HepG2 (cell line): ENCODE measurements at regions not wholly inside any gene's neighbourhood (a gene's known extent, or its start where the extent isn't known, plus 50 kb on each side); places are given as distances from the start of the nearest gene placed in this dataset.

Experiments
- KDM5B ChIP-seq: sonication (generic); formaldehyde crosslinking; IDR thresholded peaks from 2 replicates; pipeline ENCODE4 v1.4.0; 2020; ENCODE audit warnings: missing genetic modification reagents, mild to moderate bottlenecking, borderline replicate concordance
- MATR3 ChIP-seq: sonication (generic); formaldehyde crosslinking; IDR thresholded peaks from 2 replicates; pipeline ENCODE4 v1.4.0; 2020; ENCODE audit warnings: missing genetic modification reagents
- ZNF234 ChIP-seq: sonication (generic); formaldehyde crosslinking; conservative IDR thresholded peaks from 2 replicates; pipeline ENCODE4 v1.5.1; 2020; ENCODE audit warnings: mild to moderate bottlenecking, missing genetic modification reagents
- ZNF329 ChIP-seq: sonication (generic); formaldehyde crosslinking; IDR thresholded peaks from 2 replicates; pipeline ENCODE4 v1.9.0; 2021; ENCODE audit warnings: low read depth, mild to moderate bottlenecking, missing genetic modification reagents
- ZNF724P ChIP-seq: sonication (generic); formaldehyde crosslinking; IDR thresholded peaks from 2 replicates; pipeline ENCODE4 v1.8.0; 2022; ENCODE audit warnings: missing genetic modification reagents, borderline replicate concordance
- TF ChIP-seq, protein P1 (sequence below): sonication (generic); formaldehyde crosslinking; IDR thresholded peaks from 2 replicates; pipeline ENCODE4 v1.9.0; 2021; ENCODE audit warnings: missing genetic modification reagents, borderline replicate concordance
- TF ChIP-seq, protein P2 (sequence below): IDR thresholded peaks from 2 replicates; pipeline ENCODE4 v1.6.1; 2016; ENCODE audit warnings: low read depth, borderline replicate concordance
- TF ChIP-seq, protein P3 (sequence below): IDR thresholded peaks from 2 replicates; pipeline ENCODE4 v1.6.1; 2016
- TF ChIP-seq, protein P4 (sequence below): sonication (generic); formaldehyde crosslinking; IDR thresholded peaks from 2 replicates; pipeline ENCODE4 v1.8.1; 2022; ENCODE audit warnings: mild to moderate bottlenecking, missing genetic modification reagents
- TF ChIP-seq, protein P5 (sequence below): sonication (generic); formaldehyde crosslinking; IDR thresholded peaks from 2 replicates; pipeline ENCODE4 v1.4.0; 2020; ENCODE audit warnings: missing genetic modification reagents, borderline replicate concordance
- TF ChIP-seq, protein P6 (sequence below): sonication (generic); formaldehyde crosslinking; IDR thresholded peaks from 2 replicates; pipeline ENCODE4 v1.4.0; 2020; ENCODE audit warnings: low read depth, mild to moderate bottlenecking, missing genetic modification reagents

DNA sequence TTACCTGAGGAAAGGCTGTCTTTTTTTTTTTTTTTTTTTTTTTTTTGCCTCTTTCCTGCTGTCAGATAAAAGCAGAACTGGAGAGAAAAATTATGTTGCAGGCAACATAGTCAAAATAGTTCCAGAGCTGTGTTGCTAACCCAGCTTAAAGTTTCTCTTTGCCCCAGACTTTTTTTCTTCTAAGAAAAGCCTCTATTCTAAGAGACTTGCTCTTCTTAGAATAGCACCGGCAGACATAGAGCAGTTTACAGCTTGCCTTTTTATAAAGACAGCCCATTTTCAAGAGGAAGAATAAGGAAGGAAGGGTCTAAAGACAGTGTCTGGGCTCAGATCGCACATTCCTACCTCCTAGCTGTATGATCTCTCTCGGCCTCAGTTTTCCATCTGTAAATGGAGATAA is 88.7 kb downstream of the TENT5C start (continued):
- TF ChIP-seq, protein P1, sequence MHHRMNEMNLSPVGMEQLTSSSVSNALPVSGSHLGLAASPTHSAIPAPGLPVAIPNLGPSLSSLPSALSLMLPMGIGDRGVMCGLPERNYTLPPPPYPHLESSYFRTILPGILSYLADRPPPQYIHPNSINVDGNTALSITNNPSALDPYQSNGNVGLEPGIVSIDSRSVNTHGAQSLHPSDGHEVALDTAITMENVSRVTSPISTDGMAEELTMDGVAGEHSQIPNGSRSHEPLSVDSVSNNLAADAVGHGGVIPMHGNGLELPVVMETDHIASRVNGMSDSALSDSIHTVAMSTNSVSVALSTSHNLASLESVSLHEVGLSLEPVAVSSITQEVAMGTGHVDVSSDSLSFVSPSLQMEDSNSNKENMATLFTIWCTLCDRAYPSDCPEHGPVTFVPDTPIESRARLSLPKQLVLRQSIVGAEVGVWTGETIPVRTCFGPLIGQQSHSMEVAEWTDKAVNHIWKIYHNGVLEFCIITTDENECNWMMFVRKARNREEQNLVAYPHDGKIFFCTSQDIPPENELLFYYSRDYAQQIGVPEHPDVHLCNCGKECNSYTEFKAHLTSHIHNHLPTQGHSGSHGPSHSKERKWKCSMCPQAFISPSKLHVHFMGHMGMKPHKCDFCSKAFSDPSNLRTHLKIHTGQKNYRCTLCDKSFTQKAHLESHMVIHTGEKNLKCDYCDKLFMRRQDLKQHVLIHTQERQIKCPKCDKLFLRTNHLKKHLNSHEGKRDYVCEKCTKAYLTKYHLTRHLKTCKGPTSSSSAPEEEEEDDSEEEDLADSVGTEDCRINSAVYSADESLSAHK (CRISPR knock-in tag), result no peak
- TF ChIP-seq KDM5B (CRISPR knock-in tag) (no peak), ZNF724P (no peak), ZNF234 (no peak), ZNF329 (CRISPR knock-in tag) (no peak), MATR3 (CRISPR knock-in tag) (no peak)
- TF ChIP-seq, protein P2, sequence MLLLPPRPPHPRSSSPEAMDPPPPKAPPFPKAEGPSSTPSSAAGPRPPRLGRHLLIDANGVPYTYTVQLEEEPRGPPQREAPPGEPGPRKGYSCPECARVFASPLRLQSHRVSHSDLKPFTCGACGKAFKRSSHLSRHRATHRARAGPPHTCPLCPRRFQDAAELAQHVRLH (CRISPR knock-in tag), result no peak
- TF ChIP-seq, protein P3, sequence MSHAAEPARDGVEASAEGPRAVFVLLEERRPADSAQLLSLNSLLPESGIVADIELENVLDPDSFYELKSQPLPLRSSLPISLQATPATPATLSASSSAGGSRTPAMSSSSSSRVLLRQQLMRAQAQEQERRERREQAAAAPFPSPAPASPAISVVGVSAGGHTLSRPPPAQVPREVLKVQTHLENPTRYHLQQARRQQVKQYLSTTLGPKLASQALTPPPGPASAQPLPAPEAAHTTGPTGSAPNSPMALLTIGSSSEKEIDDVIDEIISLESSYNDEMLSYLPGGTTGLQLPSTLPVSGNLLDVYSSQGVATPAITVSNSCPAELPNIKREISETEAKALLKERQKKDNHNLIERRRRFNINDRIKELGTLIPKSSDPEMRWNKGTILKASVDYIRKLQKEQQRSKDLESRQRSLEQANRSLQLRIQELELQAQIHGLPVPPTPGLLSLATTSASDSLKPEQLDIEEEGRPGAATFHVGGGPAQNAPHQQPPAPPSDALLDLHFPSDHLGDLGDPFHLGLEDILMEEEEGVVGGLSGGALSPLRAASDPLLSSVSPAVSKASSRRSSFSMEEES, result no peak
- TF ChIP-seq, protein P4, sequence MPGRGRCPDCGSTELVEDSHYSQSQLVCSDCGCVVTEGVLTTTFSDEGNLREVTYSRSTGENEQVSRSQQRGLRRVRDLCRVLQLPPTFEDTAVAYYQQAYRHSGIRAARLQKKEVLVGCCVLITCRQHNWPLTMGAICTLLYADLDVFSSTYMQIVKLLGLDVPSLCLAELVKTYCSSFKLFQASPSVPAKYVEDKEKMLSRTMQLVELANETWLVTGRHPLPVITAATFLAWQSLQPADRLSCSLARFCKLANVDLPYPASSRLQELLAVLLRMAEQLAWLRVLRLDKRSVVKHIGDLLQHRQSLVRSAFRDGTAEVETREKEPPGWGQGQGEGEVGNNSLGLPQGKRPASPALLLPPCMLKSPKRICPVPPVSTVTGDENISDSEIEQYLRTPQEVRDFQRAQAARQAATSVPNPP (CRISPR knock-in tag), result no peak
- TF ChIP-seq, protein P5, sequence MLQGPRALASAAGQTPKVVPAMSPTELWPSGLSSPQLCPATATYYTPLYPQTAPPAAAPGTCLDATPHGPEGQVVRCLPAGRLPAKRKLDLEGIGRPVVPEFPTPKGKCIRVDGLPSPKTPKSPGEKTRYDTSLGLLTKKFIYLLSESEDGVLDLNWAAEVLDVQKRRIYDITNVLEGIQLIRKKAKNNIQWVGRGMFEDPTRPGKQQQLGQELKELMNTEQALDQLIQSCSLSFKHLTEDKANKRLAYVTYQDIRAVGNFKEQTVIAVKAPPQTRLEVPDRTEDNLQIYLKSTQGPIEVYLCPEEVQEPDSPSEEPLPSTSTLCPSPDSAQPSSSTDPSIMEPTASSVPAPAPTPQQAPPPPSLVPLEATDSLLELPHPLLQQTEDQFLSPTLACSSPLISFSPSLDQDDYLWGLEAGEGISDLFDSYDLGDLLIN, result no peak
- TF ChIP-seq, protein P6, sequence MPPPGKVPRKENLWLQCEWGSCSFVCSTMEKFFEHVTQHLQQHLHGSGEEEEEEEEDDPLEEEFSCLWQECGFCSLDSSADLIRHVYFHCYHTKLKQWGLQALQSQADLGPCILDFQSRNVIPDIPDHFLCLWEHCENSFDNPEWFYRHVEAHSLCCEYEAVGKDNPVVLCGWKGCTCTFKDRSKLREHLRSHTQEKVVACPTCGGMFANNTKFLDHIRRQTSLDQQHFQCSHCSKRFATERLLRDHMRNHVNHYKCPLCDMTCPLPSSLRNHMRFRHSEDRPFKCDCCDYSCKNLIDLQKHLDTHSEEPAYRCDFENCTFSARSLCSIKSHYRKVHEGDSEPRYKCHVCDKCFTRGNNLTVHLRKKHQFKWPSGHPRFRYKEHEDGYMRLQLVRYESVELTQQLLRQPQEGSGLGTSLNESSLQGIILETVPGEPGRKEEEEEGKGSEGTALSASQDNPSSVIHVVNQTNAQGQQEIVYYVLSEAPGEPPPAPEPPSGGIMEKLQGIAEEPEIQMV (CRISPR knock-in tag), result no peak
